PC-9 (cell line): ENCODE measurements at regions not wholly inside any gene's neighbourhood (a gene's known extent, or its start where the extent isn't known, plus 50 kb on each side); places are given as distances from the start of the nearest gene placed in this dataset.

Experiments used
- EZH2 ChIP-seq: fragments of 200-600 bp; sonication (generic); IDR thresholded peaks from 2 replicates; pipeline ENCODE4 v1.8.0; 2017; ENCODE audit warnings: antibody characterized with exemption, low read depth
- TF ChIP-seq, protein P1 (sequence below): fragments of 200-600 bp; sonication (generic); conservative IDR thresholded peaks from 2 replicates; pipeline ENCODE4 v1.6.1; 2017; ENCODE audit warnings: mixed run types, antibody characterized with exemption, mild to moderate bottlenecking, moderate library complexity

DNA sequence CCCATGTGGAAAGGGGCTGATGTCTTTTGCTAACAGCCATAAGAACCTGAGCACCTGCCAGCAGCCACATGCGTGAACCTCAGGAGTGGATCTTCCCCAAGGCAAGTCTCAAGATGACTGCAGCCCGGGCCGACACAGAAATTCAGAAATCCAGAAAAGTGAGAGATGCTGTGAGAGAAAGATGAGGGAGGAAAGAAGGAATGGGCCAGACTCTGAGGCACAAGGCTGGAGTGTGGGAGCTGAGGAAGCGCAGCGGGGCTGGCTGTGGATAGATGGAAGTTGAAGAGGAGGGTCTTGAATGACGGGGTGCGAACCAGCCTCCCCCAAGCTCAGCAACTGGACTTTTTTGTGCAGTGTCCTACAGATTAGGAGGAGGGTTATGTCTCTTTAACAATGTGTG, 337.8 kb downstream of the GADD45G start:
- TF ChIP-seq, protein P1, sequence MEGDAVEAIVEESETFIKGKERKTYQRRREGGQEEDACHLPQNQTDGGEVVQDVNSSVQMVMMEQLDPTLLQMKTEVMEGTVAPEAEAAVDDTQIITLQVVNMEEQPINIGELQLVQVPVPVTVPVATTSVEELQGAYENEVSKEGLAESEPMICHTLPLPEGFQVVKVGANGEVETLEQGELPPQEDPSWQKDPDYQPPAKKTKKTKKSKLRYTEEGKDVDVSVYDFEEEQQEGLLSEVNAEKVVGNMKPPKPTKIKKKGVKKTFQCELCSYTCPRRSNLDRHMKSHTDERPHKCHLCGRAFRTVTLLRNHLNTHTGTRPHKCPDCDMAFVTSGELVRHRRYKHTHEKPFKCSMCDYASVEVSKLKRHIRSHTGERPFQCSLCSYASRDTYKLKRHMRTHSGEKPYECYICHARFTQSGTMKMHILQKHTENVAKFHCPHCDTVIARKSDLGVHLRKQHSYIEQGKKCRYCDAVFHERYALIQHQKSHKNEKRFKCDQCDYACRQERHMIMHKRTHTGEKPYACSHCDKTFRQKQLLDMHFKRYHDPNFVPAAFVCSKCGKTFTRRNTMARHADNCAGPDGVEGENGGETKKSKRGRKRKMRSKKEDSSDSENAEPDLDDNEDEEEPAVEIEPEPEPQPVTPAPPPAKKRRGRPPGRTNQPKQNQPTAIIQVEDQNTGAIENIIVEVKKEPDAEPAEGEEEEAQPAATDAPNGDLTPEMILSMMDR: no peak
- TF ChIP-seq EZH2: no peak
